Tibial nerve (tissue), 4 donors: ENCODE measurements at regions not wholly inside any gene's neighbourhood (a gene's known extent, or its start where the extent isn't known, plus 50 kb on each side); places are given as distances from the start of the nearest gene placed in this dataset.

ENCODE experiments used
- DNase-seq, 2 donors: peaks; one replicate each; pipeline ENCODE4 v3.0.0-alpha.2; 2019; ENCODE audit warnings: low spot score in 2 of 2
- H3K27ac ChIP-seq, 4 donors: fragments of 200-600 bp; sonication (generic) in 3 of 4; one replicate each; pipeline ENCODE4 v1.5.1; 2017 to 2019; ENCODE audit warnings: mild to moderate bottlenecking in 1 of 4
- H3K27me3 ChIP-seq, 2 donors: fragments of 200-600 bp; sonication (generic) in 1 of 2; one replicate each; pipeline versions ENCODE4 v1.5.1 to v1.6.0; 2017 to 2019
- H3K36me3 ChIP-seq, 3 donors: fragments of 200-600 bp; sonication (generic); one replicate each; pipeline ENCODE4 v1.5.1; 2018 to 2019
- H3K4me1 ChIP-seq, 4 donors: fragments of 200-600 bp; sonication (generic) in 3 of 4; one replicate each; pipeline ENCODE4 v1.5.1; 2017 to 2019
- H3K4me3 ChIP-seq, 4 donors: fragments of 200-600 bp; sonication (generic) in 3 of 4; one replicate each; pipeline ENCODE4 v1.5.1; 2017 to 2019; ENCODE audit warnings: mild to moderate bottlenecking in 1 of 4, moderate library complexity in 1 of 4
- H3K9me3 ChIP-seq, 4 donors: fragments of 200-600 bp; sonication (generic) in 3 of 4; one replicate each; pipeline ENCODE4 v1.5.1; 2017 to 2019
- CTCF ChIP-seq, 5 experiments: fragments of 200-600 bp in 3 of 5; fragments of 450-650 bp in 2 of 5; sonication (generic) in 3 of 5; IDR thresholded peaks; one replicate each; pipeline ENCODE4 v1.5.1; 2016 to 2019; ENCODE audit warnings: antibody characterized with exemption in 5 of 5, mild to moderate bottlenecking in 3 of 5, moderate library complexity in 2 of 5
- EP300 ChIP-seq, 2 donors: sonication (generic); formaldehyde crosslinking; IDR thresholded peaks; one replicate each; pipeline ENCODE4 v1.6.1; 2017; ENCODE audit warnings: antibody characterized with exemption in 2 of 2, mild to moderate bottlenecking in 1 of 2
- POLR2A ChIP-seq, 2 donors: fragments of 450-650 bp; IDR thresholded peaks; one replicate each; pipeline ENCODE4 v1.6.1; 2017; ENCODE audit warnings: antibody characterized with exemption in 2 of 2, mild to moderate bottlenecking in 2 of 2, moderate library complexity in 2 of 2
- WGBS, 2 donors: methylation state at CpG; one replicate each; pipeline ENCODE4 v1.1.5; 2018; 5-methylcytosine and 5-hydroxymethylcytosine counted together

GRCh38 chr4:152074573-152074972 is 313.8 kb upstream of the GATB start:
- DNase-seq = no peak
- no peaks in the 10 kb centered on the region for H3K4me1 ChIP-seq
- WGBS, 2 donors = 16 to 44% methylated on average over 1 of the region's 1 CpG

GRCh38 chr4:152074088-152074437 is 313.3 kb upstream of the GATB start:
- TF ChIP-seq CTCF (IDR thresholded peaks at IDR 0.05) = no peak
- TF ChIP-seq EP300 (IDR thresholded peaks at IDR 0.05) = no peak
- TF ChIP-seq POLR2A (IDR thresholded peaks at IDR 0.05) = no peak
- Histone ChIP-seq H3K27ac (no peak overlapping the region), H3K36me3 (no peaks in the 10 kb centered on the region), H3K27me3 (no peaks in the 10 kb centered on the region), H3K4me1 (no peaks in the 10 kb centered on the region), H3K9me3 (no peaks in the 10 kb centered on the region), H3K4me3 (no peak overlapping the region)
- no peak for DNase-seq
- WGBS, 2 donors = 69 to 79% methylated on average over 1 of the region's 1 CpG

More at GRCh38 chr4:152074573-152074972, 313.8 kb upstream of the GATB start:
- TF ChIP-seq CTCF (IDR thresholded peaks at IDR 0.05) (no peak), POLR2A (IDR thresholded peaks at IDR 0.05) (no peak), EP300 (IDR thresholded peaks at IDR 0.05) (no peak)
- Histone ChIP-seq H3K36me3 (no peaks in the 10 kb centered on the region), H3K27ac (no peak overlapping the region), H3K4me3 (no peak overlapping the region), H3K27me3 (no peaks in the 10 kb centered on the region), H3K9me3 (no peaks in the 10 kb centered on the region)

- TF ChIP-seq POLR2A (IDR thresholded peaks at IDR 0.05) (no peak), EP300 (IDR thresholded peaks at IDR 0.05) (no peak), CTCF (IDR thresholded peaks at IDR 0.05) (no peak)
- no peaks in the 10 kb centered on the region for H3K4me1 ChIP-seq
- no peak for DNase-seq
- H3K27ac ChIP-seq = no peak overlapping the region
- H3K27me3 ChIP-seq = no peaks in the 10 kb centered on the region
- WGBS, 2 donors = 77 to 85% methylated on average over 9 of the region's 9 CpGs
- H3K9me3 ChIP-seq = no peaks in the 10 kb centered on the region
- no peak overlapping the region for H3K4me3 ChIP-seq
- H3K36me3 ChIP-seq = no peaks in the 10 kb centered on the region
Measured at GRCh38 chr4:152073351-152074087, 312.7 kb upstream of the GATB start.

- no peaks in the 10 kb centered on the region for H3K27me3 ChIP-seq
- no peak for TF ChIP-seq EP300 (IDR thresholded peaks at IDR 0.05)
- TF ChIP-seq CTCF (IDR thresholded peaks at IDR 0.05) = no peak
- TF ChIP-seq POLR2A (IDR thresholded peaks at IDR 0.05) = no peak
- H3K4me1 ChIP-seq = no peaks in the 10 kb centered on the region
- H3K27ac ChIP-seq = no peak overlapping the region
- no peaks in the 10 kb centered on the region for H3K36me3 ChIP-seq
- 84 to 91% methylated on average over 11 of the region's 11 CpGs for WGBS, 2 donors
- no peak overlapping the region for H3K4me3 ChIP-seq
- no peak for DNase-seq
- H3K9me3 ChIP-seq = no peaks in the 10 kb centered on the region
Measured at GRCh38 chr4:152072906-152073305, 312.1 kb upstream of the GATB start.

- 85 to 92% methylated on average over 5 to 7 of the region's 8 CpGs for WGBS, 2 donors
- no peaks in the 10 kb centered on the region for H3K27me3 ChIP-seq
- no peak overlapping the region for H3K4me3 ChIP-seq
- TF ChIP-seq POLR2A (IDR thresholded peaks at IDR 0.05) (no peak), EP300 (IDR thresholded peaks at IDR 0.05) (no peak), CTCF (IDR thresholded peaks at IDR 0.05) (no peak)
- no peaks in the 10 kb centered on the region for H3K36me3 ChIP-seq
- no peaks in the 10 kb centered on the region for H3K4me1 ChIP-seq
- no peak for DNase-seq
- H3K9me3 ChIP-seq = no peaks in the 10 kb centered on the region
- H3K27ac ChIP-seq = no peak overlapping the region
Measured at GRCh38 chr4:152072001-152072485, 311.2 kb upstream of the GATB start.
